NCI-H1417 treated with DMSO at 0.1 percent for 48 hours (cell line): ENCODE measurements at regions not wholly inside any gene's neighbourhood (a gene's known extent, or its start where the extent isn't known, plus 50 kb on each side); places are given as distances from the start of the nearest gene placed in this dataset.

Source experiments
- DNase-seq: peaks from one replicate; lab custom pipeline; 2025; lab: John Stamatoyannopoulos, UW

- no peak for DNase-seq
These were observed 73.8 kb upstream of the KCNG1 start for GRCh38 chr20:51096582-51097267.

DNA sequence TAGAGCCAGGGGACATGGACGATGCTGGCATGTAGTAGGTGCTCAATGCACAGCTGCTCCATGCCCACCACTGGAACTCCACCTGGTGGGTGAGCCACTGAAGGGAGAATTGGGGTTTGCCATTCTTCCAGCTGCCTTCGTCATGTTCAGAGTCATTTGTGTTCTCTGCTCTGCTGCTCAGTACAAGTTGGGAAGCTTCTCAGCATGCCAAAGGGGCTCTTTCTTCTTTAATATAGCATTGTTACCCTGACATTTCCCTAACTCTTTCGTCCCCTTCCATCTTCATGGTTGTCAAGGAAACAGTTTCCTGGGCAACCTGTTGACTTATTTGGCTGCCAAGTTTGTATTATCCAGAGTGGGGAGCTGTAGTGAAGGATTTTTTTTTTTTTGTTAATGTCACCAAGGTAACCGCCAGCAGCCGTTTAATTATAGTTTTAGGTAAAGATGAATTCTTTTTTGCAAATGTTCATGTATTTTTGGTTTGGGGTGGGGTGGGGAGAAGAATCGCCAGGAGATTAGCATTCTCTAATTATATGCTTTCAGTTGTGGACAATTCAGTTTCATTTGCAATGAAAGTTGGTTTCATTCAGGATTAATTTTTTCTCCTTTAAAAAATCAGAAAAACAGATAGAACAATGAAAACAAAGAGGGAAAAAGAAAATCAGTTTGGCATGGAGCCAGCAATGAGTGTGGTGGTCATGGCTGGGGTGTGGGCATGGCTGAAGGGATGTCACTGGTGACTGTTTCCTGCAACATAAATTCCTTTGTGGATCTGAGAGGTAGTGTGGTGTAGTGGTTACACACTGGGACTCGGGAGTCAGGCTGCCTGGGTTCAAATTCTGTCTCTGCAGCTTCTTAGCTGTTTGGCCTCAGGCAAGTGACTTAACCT, 73.0 kb upstream of the KCNG1 start:
- peak; percentile 57 for DNase-seq

DNA sequence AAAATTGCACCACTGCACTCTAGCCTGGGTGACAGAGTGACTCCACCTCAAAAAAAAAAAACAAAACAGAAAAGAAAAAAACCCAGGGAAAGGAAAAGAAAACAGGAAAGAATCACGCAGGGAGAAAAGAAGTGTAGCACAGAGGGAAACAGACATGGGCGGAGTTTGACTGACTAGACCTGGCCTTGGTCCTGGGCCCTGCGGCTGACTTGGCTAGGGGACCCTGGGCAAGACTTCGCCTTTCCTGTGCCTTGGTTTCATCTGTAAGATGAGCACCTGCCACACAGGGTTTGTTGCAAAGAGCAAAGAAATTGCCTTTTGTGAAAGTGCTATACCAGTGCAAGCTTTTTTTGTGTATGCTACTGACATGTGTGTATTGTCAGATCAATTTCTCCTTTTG, 71.3 kb upstream of the KCNG1 start:
- DNase-seq = no peak

DNA sequence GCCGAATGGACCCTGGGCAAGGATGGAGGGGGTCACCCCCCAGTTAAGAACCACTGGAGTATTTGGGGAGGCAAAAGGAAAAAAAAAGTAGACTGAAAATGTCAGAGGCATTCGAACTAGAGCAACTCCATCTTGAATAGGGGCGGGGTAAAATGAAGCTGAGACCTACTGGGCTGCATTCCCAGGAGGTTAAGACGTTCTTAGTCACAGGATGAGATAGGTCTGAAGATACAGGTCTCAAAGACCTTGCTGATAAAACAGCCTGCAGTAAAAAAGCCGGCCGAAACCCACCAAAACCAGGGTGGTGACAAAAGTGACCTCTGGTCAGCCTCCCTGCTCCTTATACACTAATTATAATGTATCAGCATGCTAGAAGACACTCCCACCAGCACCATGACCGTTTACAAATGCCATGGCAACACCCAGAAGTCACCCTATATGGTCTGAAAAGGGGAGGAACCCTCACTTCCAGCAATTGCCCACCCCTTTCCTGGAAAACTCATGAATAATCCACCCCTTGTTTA, 70.4 kb upstream of the KCNG1 start:
- DNase-seq = no peak

GRCh38 chr20:51092338-51092737, 69.4 kb upstream of the KCNG1 start:
- no peak for DNase-seq

DNA sequence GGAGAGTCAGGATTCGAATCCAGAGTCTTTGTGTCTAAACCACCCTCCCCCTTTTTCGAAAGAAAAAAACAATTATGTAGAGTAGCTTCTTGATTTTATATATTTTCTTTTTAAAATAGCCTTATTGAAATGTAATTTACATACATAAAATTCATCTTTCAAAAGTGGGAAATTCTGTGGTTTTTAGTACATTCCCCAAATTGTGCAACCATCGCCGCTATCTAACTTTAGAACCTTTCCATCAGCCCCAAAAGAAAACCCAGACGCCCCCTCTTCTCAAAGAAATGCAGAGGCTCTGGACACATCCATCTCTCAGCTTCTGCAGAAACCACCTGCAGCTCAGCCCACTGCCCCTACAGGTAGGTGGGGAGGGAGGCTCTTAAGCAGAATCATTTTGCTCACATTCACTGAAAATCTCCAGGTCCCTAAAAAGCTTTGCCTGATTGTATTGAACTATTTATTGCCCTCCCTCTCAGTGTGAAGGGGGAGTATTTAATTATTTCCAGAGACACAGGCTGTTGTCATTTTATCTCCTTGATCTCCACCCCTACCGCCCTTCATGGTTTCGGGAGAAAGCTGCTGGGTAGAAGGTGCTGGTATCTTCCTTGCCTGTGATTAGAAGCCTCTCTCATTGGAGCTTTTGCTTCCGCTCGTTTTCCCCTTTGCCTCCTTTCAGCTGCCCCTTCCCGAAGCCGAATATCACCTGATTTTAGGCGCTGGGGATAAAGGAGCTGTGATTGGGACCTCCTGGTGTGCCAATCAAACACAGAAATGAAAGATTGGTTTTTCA, 68.7 kb upstream of the KCNG1 start:
- DNase-seq = no peak

DNA sequence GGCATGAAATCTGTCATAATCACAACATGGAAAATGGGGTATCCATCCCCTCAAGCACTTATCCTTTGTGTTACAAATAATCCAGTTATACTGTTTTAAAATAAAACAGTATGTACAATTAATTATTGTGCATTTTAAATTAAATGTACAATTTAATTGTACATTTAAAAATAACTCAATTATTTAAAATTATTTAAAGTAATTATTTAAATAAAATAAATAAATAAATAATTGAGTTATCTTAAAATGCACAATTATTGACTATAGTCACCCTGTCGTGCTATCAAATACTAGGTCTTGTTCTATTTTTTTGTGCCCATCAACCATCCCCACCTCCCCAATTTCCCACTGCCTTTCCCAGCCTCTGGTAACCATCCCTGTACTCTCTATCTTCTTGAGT, 66.9 kb upstream of the KCNG1 start:
- no peak for DNase-seq

- no peak for DNase-seq
These were observed 66.4 kb upstream of the KCNG1 start for GRCh38 chr20:51089272-51089781.

- no peak for DNase-seq
These were observed 64.4 kb upstream of the KCNG1 start for GRCh38 chr20:51087266-51087665.

DNA sequence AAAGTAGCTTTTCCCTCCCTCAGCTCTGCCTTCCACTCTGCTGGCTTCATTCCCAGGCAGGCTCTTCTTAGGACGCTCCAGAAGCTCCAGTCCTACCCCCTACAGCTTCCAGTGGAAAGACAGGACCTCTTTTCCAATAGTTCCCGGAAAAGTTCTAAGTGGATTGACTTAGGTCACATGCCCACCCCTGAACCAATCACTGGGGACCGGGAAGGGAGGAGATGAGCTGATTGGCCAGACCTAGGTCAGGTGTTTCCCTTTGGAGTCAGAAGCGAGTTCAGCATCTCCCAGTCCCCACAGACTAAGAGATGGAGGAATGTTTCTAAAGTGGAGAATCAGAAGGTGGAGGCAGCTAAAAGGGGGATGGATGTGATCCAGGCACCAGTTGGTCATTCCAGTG, 62.9 kb upstream of the KCNG1 start:
- no peak for DNase-seq

DNA sequence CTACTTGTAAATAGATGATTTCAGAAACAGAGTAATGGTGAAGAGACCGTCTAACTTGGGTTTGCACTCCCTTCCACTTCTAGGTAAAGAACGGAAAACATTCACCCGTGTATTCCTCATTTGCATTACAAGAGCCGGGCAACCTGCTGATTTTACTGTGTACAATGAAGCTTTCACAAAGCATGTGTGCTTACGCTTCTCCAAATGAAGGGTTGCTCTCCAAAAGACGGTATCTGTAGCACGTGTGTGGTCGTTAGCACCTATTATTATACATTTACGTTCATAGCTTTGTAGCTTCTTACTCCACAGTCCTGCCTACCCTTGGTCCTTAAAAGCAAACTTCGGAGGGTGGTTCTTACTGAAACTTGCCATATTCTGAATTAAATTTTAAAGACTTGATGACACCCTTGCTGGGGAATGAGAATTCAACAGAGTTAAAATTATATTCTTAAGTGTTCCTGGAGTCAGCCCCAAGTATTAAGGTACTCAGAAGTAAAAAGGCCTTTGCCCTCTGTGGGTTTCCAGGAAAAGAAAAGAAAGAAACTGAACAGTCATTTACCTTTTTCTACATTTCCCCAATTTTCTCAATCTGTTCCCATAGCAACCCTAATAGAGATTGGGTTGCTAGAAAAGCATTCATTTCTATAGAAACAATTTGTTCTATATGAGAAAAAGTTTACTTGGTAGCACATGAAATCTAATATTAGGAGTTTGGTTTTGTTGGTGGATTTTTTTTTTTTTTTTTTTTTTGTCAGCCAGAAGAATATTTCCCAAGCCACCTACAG, 61.9 kb upstream of the KCNG1 start:
- peak; percentile 30 for DNase-seq

GRCh38 chr20:51083447-51083846, 60.5 kb upstream of the KCNG1 start:
- DNase-seq = no peak

DNA sequence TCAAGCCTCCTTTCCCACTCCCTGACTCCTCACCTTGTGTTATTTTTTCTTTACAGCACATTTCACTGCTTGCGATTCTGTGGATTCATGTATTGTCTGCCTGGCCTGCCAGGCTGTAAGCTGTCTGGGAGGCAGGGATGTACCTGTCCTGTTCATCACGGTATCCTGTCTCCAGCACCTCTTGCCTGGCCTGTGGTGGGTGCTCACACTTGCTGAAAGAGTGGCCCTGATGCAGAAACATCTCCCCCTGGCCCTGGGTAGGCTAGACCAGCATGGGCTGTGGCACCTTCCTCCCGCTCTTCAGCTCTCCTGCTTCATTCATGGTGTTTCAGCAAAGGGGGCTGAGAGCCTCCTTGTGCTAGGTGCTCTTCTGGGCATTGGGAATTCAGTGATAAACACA, 60.1 kb upstream of the KCNG1 start:
- DNase-seq = no peak

GRCh38 chr20:51080516-51080915, 57.6 kb upstream of the KCNG1 start:
- no peak for DNase-seq

DNA sequence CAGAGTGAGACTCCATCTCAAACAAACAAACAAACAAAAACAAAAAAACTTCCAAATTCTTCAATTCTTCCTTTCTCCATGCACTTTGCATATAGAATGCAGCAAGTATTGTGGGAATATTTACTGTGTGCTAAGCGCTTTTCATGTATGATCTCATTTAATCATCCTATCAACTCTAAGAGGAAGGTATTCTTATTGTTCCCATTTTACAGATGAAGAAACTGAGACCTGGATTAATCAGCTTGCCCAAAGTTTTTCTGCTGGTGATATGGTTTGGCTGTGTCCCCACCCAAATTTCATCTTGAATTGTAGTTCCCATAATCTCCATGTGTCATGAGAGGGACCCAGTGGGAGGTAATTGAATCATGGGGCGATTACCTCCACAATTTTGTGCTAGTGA, 56.6 kb upstream of the KCNG1 start:
- no peak for DNase-seq

- DNase-seq = no peak
These were observed 54.8 kb upstream of the KCNG1 start for GRCh38 chr20:51077686-51078060.

DNA sequence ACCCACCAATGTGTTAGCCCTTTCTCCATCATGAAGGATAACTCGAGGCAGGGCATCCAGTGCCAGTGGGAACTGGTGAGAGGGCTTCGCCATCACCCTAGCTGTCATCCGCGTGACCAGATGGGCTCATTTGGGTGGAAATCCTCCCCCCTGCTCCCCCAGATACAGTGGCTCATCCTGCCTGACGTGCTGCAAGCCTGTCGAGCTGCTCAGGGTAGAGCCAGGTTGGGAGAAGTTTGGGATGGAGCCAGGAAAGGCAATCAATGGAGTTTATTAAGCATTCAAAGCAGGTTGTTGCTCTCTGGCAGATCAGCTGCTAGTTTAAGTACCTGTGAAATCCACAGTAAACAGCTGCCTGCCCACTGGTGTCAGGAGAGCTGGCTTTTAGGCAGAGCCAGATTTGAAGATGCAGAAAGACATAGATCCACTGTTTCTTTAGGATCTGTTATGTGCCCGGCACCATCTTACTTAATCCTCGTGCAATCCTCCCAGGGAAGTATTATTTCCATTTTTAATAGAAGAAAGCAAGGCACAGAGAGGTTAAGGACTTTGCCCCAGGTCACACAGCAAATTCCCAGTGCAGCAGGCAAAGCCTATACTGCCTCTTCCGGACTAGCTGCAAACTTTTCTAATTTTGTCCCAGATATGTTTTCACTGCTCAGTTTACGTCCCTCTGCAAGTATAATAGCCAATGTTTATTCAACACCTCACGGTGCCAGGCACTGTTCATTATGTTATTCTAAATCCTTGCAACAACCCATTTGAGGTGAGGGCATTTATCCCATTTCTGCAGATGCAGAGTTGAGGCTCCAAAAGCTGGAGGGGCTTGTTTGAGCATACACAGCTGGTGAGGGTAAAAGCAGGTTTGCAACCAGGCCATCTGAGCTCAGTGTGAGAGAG, 54.1 kb upstream of the KCNG1 start:
- no peak for DNase-seq

DNA sequence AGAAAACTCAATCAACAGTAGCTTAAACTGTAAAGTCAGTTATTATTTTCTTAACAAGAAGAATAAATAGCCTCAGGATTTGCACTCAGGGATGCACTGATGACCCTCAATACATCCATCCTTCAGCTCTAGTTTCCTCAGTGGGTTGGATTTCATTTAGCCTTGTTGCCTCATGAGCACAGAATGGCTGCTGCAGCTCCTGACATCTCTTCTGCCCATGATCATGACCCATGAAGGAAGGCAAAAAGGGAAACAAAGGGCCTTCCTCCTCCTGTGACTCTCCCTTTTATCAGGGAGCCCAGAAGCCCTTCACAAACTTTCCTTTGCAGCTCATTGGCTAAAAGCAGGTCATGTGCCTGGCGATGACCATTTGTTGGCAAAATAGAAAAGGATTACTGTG, 51.2 kb upstream of the KCNG1 start:
- DNase-seq = no peak
